OCI-LY1 (cell line): ENCODE measurements at regions not wholly inside any gene's neighbourhood (a gene's known extent, or its start where the extent isn't known, plus 50 kb on each side); places are given as distances from the start of the nearest gene placed in this dataset.

Experiments used
- H2AFZ ChIP-seq: fragments of 200-600 bp; sonication (generic), shearing (Covaris generic); 2 replicates; pipeline ENCODE4 v1.6.0; 2014; ENCODE audit warnings: antibody characterized with exemption, mild to moderate bottlenecking, low read length
- H3F3A ChIP-seq: fragments of 200-600 bp; sonication (generic), shearing (Covaris generic); 2 replicates; pipeline ENCODE4 v1.6.0; 2014; ENCODE audit warnings: mild to moderate bottlenecking, antibody characterized with exemption, low read length, moderate library complexity; ENCODE audit not compliant: insufficient read depth
- H3K27ac ChIP-seq: fragments of 200-600 bp; sonication (generic); 2 replicates; pipeline ENCODE4 v1.5.1; 2014; ENCODE audit warnings: low read length, mixed run types, mild to moderate bottlenecking, low read depth; ENCODE audit not compliant: poor library complexity, severe bottlenecking
- H3K27me3 ChIP-seq: fragments of 200-600 bp; sonication (generic); 2 replicates; pipeline ENCODE4 v1.6.0; 2014; ENCODE audit warnings: antibody characterized with exemption, mild to moderate bottlenecking, low read length, moderate library complexity; ENCODE audit not compliant: insufficient read depth
- H3K36me3 ChIP-seq: fragments of 200-600 bp; sonication (generic); 2 replicates; pipeline ENCODE4 v1.6.1; 2014; ENCODE audit warnings: mild to moderate bottlenecking, antibody characterized with exemption, low read length, moderate library complexity, mixed read lengths; ENCODE audit not compliant: insufficient read depth
- H3K4me1 ChIP-seq: fragments of 200-600 bp; sonication (generic); 2 replicates; pipeline ENCODE4 v1.5.1; 2014; ENCODE audit warnings: mild to moderate bottlenecking, low read length, moderate library complexity; ENCODE audit not compliant: insufficient read depth, severe bottlenecking
- H3K4me2 ChIP-seq: fragments of 200-600 bp; sonication (generic), shearing (Covaris generic); 2 replicates; pipeline ENCODE4 v1.6.1; 2014; ENCODE audit warnings: low read length
- H3K4me3 ChIP-seq: fragments of 200-600 bp; sonication (generic); 2 replicates; pipeline ENCODE4 v1.5.1; 2014; ENCODE audit warnings: low read length, low read depth, mild to moderate bottlenecking, mixed read lengths; ENCODE audit not compliant: poor library complexity, severe bottlenecking
- H3K79me2 ChIP-seq: fragments of 200-600 bp; shearing (Covaris generic); 2 replicates; pipeline ENCODE4 v1.6.1; 2016; ENCODE audit warnings: mixed run types, low read length, mixed read lengths; ENCODE audit not compliant: insufficient read depth
- H3K9ac ChIP-seq: fragments of 200-600 bp; sonication (generic), shearing (Covaris generic); 2 replicates; pipeline ENCODE4 v1.6.1; 2014; ENCODE audit warnings: mild to moderate bottlenecking, low read length, mixed read lengths
- H3K9me2 ChIP-seq: fragments of 200-600 bp; sonication (generic), shearing (Covaris generic); 2 replicates; pipeline ENCODE4 v1.6.1; 2014; ENCODE audit warnings: low read depth, mild to moderate bottlenecking, low read length, mixed read lengths
- H3K9me3 ChIP-seq: fragments of 200-600 bp; shearing (Covaris generic); 2 replicates; pipeline ENCODE4 v1.6.1; 2014; ENCODE audit warnings: low read length, mixed read lengths
- H4K20me1 ChIP-seq: fragments of 200-600 bp; sonication (generic), shearing (Covaris generic); 2 replicates; pipeline ENCODE4 v1.6.0; 2016; ENCODE audit warnings: mild to moderate bottlenecking, low read length; ENCODE audit not compliant: insufficient read depth
- EZH2 ChIP-seq: fragments of 200-600 bp; sonication (generic), shearing (Covaris generic); IDR thresholded peaks from 2 replicates; pipeline ENCODE4 v1.8.0; 2017; ENCODE audit warnings: borderline replicate concordance, mixed run types, mild to moderate bottlenecking, antibody characterized with exemption, low read length, moderate library complexity, mixed read lengths
- TF ChIP-seq, protein P1 (sequence below): fragments of 200-600 bp; sonication (generic), shearing (Covaris generic); IDR thresholded peaks from 2 replicates; pipeline ENCODE4 v1.5.1; 2017; ENCODE audit warnings: mild to moderate bottlenecking, antibody characterized with exemption, low read length, moderate library complexity, mixed read lengths

DNA sequence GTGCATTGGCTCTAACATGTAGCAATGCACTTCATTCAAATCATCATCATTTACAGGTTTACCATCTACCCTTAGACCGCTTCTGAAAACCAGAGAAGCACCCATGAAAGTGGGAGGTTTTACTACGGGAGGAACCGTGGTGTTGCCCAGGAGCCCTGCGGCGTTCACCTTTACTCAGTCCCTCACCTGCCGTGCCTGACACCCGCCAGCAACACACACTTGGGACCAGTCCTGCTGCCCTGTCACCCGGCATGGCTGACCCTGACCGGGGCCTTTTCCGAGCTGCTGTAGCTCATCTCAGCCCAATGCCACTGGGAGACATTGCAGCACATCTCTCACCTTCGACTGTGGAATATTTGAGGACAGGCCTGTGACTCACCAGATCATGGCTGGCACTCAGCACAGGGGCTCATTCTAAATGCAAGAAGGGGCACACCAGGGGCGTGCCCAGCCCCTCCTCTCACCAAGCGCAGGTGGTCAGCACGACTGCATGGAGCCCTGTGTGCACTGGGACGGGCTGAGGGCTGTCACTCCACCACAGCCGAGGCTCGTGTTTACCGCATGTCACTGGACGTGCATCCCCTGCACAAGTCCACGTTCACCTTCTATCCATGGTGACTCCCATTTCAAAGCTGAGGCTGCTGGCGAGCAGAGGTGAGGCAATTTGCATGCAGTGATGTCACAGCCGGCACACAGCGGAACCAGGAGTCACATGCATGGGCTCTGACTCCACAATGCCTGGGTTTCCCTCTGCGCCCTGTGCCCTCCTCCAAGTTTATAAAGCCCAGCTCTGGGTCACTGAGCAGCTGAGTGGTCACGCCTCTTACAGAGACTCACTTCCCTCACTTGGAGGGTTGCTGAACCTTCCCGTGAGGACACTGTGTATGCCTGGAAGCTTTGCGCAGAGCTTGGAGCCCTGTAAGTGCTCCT lies 76.7 kb upstream of the SNTG2 start:
- Histone ChIP-seq H2AFZ (no peak overlapping the region), H3K9ac (no peak overlapping the region), H3K9me3 (no peaks in the 10 kb centered on the region), H3K4me3 (no peak overlapping the region), H3K27ac (no peak overlapping the region), H3K4me2 (no peak overlapping the region), H3K4me1 (no peaks in the 10 kb centered on the region), H3K9me2 (no peaks in the 10 kb centered on the region), H3K36me3 (no peaks in the 10 kb centered on the region), H4K20me1 (no peaks in the 10 kb centered on the region), H3K79me2 (no peaks in the 10 kb centered on the region), H3F3A (no peaks in the 10 kb centered on the region), H3K27me3 (no peaks in the 10 kb centered on the region)
- TF ChIP-seq EZH2: no peak
- TF ChIP-seq, protein P1, sequence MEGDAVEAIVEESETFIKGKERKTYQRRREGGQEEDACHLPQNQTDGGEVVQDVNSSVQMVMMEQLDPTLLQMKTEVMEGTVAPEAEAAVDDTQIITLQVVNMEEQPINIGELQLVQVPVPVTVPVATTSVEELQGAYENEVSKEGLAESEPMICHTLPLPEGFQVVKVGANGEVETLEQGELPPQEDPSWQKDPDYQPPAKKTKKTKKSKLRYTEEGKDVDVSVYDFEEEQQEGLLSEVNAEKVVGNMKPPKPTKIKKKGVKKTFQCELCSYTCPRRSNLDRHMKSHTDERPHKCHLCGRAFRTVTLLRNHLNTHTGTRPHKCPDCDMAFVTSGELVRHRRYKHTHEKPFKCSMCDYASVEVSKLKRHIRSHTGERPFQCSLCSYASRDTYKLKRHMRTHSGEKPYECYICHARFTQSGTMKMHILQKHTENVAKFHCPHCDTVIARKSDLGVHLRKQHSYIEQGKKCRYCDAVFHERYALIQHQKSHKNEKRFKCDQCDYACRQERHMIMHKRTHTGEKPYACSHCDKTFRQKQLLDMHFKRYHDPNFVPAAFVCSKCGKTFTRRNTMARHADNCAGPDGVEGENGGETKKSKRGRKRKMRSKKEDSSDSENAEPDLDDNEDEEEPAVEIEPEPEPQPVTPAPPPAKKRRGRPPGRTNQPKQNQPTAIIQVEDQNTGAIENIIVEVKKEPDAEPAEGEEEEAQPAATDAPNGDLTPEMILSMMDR: no peak

DNA sequence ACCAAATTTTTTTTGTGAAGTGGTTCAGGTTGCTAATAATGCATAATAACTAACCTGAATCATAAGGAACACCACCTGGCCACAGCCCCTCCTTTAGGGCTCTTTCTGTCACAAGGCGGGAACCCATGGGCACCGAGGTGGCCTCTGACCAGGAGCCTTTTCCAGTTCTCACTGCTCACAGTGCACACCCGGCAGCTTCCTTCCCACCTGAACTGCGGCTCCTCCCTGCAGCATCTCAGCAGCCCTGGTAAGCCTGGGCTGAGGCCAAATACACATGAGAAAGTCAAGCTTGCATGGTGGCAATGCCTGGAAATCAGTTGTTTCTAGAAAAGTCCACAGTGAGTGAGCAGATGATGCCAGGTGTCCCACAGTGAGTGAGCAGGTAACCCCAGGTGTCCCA lies 77.6 kb upstream of the SNTG2 start:
- Histone ChIP-seq H3K4me1 (no peaks in the 10 kb centered on the region), H4K20me1 (no peaks in the 10 kb centered on the region), H3K27me3 (no peaks in the 10 kb centered on the region), H2AFZ (no peak overlapping the region), H3K4me3 (no peak overlapping the region), H3K4me2 (no peak overlapping the region), H3K9ac (no peak overlapping the region), H3K9me3 (no peaks in the 10 kb centered on the region), H3F3A (no peaks in the 10 kb centered on the region), H3K27ac (no peak overlapping the region), H3K36me3 (no peaks in the 10 kb centered on the region), H3K9me2 (no peaks in the 10 kb centered on the region), H3K79me2 (no peaks in the 10 kb centered on the region)
- no peak for TF ChIP-seq EZH2
- TF ChIP-seq, protein P1: no peak

DNA sequence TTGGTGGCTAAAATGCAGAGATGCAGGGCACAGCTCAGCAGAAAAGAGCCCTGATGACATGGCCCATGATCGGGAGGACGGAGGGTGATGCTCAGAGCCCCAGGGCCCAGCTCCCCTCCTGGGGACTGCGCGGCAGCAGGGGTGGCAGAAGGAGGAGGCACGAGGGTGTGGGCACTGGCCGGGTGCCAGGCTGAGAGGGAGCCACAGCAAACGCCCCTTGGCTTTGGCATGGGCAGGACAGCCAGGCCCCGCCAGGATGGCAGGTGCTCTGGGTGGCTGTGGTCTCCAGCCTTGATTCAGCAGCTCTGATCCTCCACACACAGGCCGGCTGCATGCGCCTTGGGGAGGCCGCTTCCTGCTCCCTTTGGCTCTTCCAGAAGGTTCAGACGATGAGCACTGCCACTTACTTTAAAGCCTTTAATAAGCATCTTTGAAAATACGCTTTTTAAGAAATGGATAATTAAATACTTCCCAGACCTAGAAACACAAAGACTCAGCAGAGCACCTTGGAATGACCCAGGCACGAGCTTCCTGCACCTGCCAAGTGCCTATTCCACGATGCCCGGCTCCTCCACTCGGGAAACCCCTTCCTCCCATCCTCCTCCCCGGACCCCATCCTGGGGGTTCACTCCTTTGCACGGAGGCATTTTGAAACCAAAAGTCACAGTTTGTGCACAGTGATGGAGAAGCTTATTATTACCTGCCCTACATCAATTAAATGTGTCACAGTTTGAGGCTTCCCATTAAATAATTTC lies 78.5 kb upstream of the SNTG2 start:
- Histone ChIP-seq H3K27me3 (no peaks in the 10 kb centered on the region), H3K4me1 (no peaks in the 10 kb centered on the region), H3K4me2 (no peak overlapping the region), H3K27ac (no peak overlapping the region), H4K20me1 (no peaks in the 10 kb centered on the region), H3K79me2 (no peaks in the 10 kb centered on the region), H3K4me3 (no peak overlapping the region), H3K9ac (no peak overlapping the region), H2AFZ (no peak overlapping the region), H3K36me3 (no peaks in the 10 kb centered on the region), H3K9me3 (no peaks in the 10 kb centered on the region), H3K9me2 (no peaks in the 10 kb centered on the region), H3F3A (no peaks in the 10 kb centered on the region)
- TF ChIP-seq, protein P1: no peak
